ENCODE measurements at regions not wholly inside any gene's neighbourhood (a gene's known extent, or its start where the extent isn't known, plus 50 kb on each side); places are given as distances from the start of the nearest gene placed in this dataset.

GRCh38 chr18:65955747-65956146, 204.9 kb downstream of the CDH7 start:
- 31% methylated on average over 4 of the region's 4 CpGs for WGBS (ENCODE audit: insufficient coverage, insufficient replicate concordance, low lambda C conversion rate, missing lambda C conversion rate)

More at GRCh38 chr18:65955747-65956146, 204.9 kb downstream of the CDH7 start:
- FAIRE-seq: no peak
- BruUV-seq (replicated peaks): no TSS peak
- Histone ChIP-seq H3K9ac (ENCODE audit: control insufficient read depth, insufficient read depth, low read length) (no peak overlapping the region), H4K20me1 (ENCODE audit: control insufficient read depth, insufficient read depth) (no peaks in the 10 kb centered on the region), H2AFZ (ENCODE audit: control insufficient read depth, low read depth, low read length) (no peak overlapping the region), H3K9me3 (replicated peaks; ENCODE audit: control insufficient read depth, insufficient read depth, low read length) (no peaks in the 10 kb centered on the region), H3K36me3 (ENCODE audit: control insufficient read depth in 2 of 2, insufficient read depth in 2 of 2, low read length in 1 of 2) (no peaks in the 10 kb centered on the region), H3K79me2 (ENCODE audit: control insufficient read depth, insufficient read depth, low read length) (no peaks in the 10 kb centered on the region), H3K4me2 (ENCODE audit: control insufficient read depth, insufficient read depth) (no peak overlapping the region), H3K4me1 (ENCODE audit: control insufficient read depth, insufficient read depth, low read length) (no peaks in the 10 kb centered on the region), H3K27me3 (replicated peaks in 1 of 2; ENCODE audit: control insufficient read depth in 2 of 2, insufficient read depth in 2 of 2, low read length in 1 of 2) (no peaks in the 10 kb centered on the region), H3K27ac (ENCODE audit: control insufficient read depth, insufficient read depth) (no peak overlapping the region), H3K4me3 (no peak overlapping the region)
- RAD21 ChIA-PET (ENCODE audit: unreplicated experiment): no interaction called here
- DNase-seq (ENCODE audit: low read depth, low spot score): no peak
- CTCF ChIA-PET: no interaction called here
- intact Hi-C loops (cut with micrococcal nuclease; ENCODE audit: unreplicated experiment): no loop called here
- no peak for TF ChIP-seq ELK1 (IDR thresholded peaks at IDR 0.05; ENCODE audit: low read depth, low read length)
- no peak for TF ChIP-seq MEF2A (IDR thresholded peaks at IDR 0.05; ENCODE audit: insufficient read depth, low read depth, low read length)
- TF ChIP-seq PRDM15 (CRISPR knock-in tag; IDR thresholded peaks at IDR 0.05): no peak
- no peak for TF ChIP-seq CBX5 (IDR thresholded peaks at IDR 0.05; ENCODE audit: low read depth)
- TF ChIP-seq STAT3 (IDR thresholded peaks at IDR 0.05; ENCODE audit: low read depth, low read length): no peak
- TF ChIP-seq CEBPB (IDR thresholded peaks at IDR 0.05; ENCODE audit: borderline replicate concordance in 1 of 2, low read depth in 2 of 2, low read length in 2 of 2): no peak
- no peak for ATAC-seq
- SMC1A ChIA-PET (ENCODE audit: uncharacterized antibody, unreplicated experiment): no interaction called here
- POLR2A ChIA-PET: no interaction called here
- in situ Hi-C loops (cut with MboI): no loop called here
